Loucy (cell line): ENCODE measurements at regions not wholly inside any gene's neighbourhood (a gene's known extent, or its start where the extent isn't known, plus 50 kb on each side); places are given as distances from the start of the nearest gene placed in this dataset.

Experiments used
- CTCF ChIP-seq: fragments of 200-600 bp; sonication (generic); conservative IDR thresholded peaks from 2 replicates; pipeline ENCODE4 v1.5.1; 2014; ENCODE audit warnings: mild to moderate bottlenecking, antibody characterized with exemption, low read length
- EZH2phosphoT487 ChIP-seq: fragments of 200-600 bp; IDR thresholded peaks from 2 replicates; pipeline ENCODE4 v1.6.1; 2018; ENCODE audit warnings: antibody characterized with exemption, mild to moderate bottlenecking, moderate library complexity, borderline replicate concordance

- TF ChIP-seq CTCF (no peak), EZH2phosphoT487 (no peak)
These were observed 272.1 kb downstream of the DIO2 start for GRCh38 chr14:79939235-79939634.
